ENCODE measurements at regions not wholly inside any gene's neighbourhood (a gene's known extent, or its start where the extent isn't known, plus 50 kb on each side); places are given as distances from the start of the nearest gene placed in this dataset.

GRCh38 chr6:132198040-132198439 is 203.2 kb downstream of the MOXD1 start:
- TF ChIP-seq CTCF (IDR thresholded peaks at IDR 0.05) (no peak), TEAD4 (CRISPR knock-in tag; IDR thresholded peaks at IDR 0.05) (no peak), MAX (CRISPR knock-in tag; IDR thresholded peaks at IDR 0.05) (no peak), NR2C2 (CRISPR knock-in tag; IDR thresholded peaks at IDR 0.05) (no peak), ZNF317 (CRISPR knock-in tag; IDR thresholded peaks at IDR 0.05; ENCODE audit: borderline replicate concordance, low read depth) (no peak), TP53 (CRISPR knock-in tag; IDR thresholded peaks at IDR 0.05) (no peak)
